Activated CD4-positive, alpha-beta T cell treated with anti-CD3 and anti-CD28 coated beads, Interleukin-2, amount 10 ng/mL, durations not matched to agents 24 days and 14 days (primary cell): ENCODE measurements at regions not wholly inside any gene's neighbourhood (a gene's known extent, or its start where the extent isn't known, plus 50 kb on each side); places are given as distances from the start of the nearest gene placed in this dataset.

Experiments
- DNase-seq: peaks from one replicate; pipeline ENCODE4 v3.0.0; 2022
- H3K27ac Mint-ChIP-seq: one replicate; pipeline ENCODE4 v1.8.0; 2022; ENCODE audit warnings: mild to moderate bottlenecking, mixed read lengths
- H3K27me3 Mint-ChIP-seq: one replicate; pipeline ENCODE4 v1.8.0; 2022; ENCODE audit warnings: mixed read lengths
- H3K36me3 Mint-ChIP-seq: one replicate; pipeline ENCODE4 v1.8.0; 2022; ENCODE audit warnings: low read depth, mild to moderate bottlenecking, mixed read lengths
- H3K4me1 Mint-ChIP-seq: one replicate; pipeline ENCODE4 v1.8.0; 2021; ENCODE audit warnings: mixed read lengths
- H3K4me3 Mint-ChIP-seq: one replicate; pipeline ENCODE4 v1.8.0; 2022; ENCODE audit warnings: mild to moderate bottlenecking, moderate library complexity, mixed read lengths
- H3K9me3 Mint-ChIP-seq: one replicate; pipeline ENCODE4 v1.8.0; 2021; ENCODE audit warnings: mixed read lengths
- intact Hi-C: fragments of 100-400 bp; cut with micrococcal nuclease; formaldehyde crosslinking; loops from one replicate; pipeline ENCODE4 v1.15.1; 2023

GRCh38 chr6:168150551-168151320 lies 71.7 kb upstream of the FRMD1 start:
- Mint-ChIP-seq H3K4me1 (no peaks in the 10 kb centered on the region), H3K4me3 (no peak overlapping the region), H3K27me3 (no peaks in the 10 kb centered on the region), H3K27ac (no peak overlapping the region), H3K9me3 (no peaks in the 10 kb centered on the region), H3K36me3 (no peaks in the 10 kb centered on the region)
- no peak for DNase-seq
- intact Hi-C loops, result loop anchor here (10.0 kb wide), 1 partner anchor 734 kb away; no protein-coding TSS in a partner anchor

DNA sequence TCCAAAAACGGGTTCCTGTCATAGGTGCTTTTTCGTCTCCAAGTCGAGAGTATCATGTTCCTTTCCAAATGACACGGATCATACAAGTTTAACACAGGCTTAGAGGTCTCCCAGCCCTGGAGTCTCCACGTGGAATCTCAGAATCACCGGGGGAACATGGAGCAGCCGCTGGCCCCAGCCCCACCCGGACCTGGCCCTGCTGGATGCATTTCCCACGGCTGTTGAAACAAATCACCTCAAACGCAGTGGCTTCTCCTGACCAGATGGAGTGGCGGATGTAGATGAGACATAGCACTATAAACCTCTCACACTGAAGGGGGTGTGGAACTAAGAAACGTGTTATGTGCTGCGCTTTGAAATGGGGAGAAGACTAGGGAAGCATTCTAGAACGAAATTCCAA lies 70.0 kb upstream of the FRMD1 start:
- Mint-ChIP-seq H3K4me1 (no peaks in the 10 kb centered on the region), H3K36me3 (no peaks in the 10 kb centered on the region), H3K27me3 (peaks cover 8% of the 10 kb centered on the region), H3K4me3 (no peak overlapping the region), H3K27ac (no peak overlapping the region), H3K9me3 (no peaks in the 10 kb centered on the region)
- no peak for DNase-seq
- intact Hi-C loops, result no loop called here

- peaks cover 12% of the 10 kb centered on the region for H3K27me3 Mint-ChIP-seq
- no peak for DNase-seq
- no peaks in the 10 kb centered on the region for H3K4me1 Mint-ChIP-seq
- no peaks in the 10 kb centered on the region for H3K36me3 Mint-ChIP-seq
- no peaks in the 10 kb centered on the region for H3K9me3 Mint-ChIP-seq
- intact Hi-C loops, result no loop called here
- H3K4me3 Mint-ChIP-seq, result no peak overlapping the region
- no peak overlapping the region for H3K27ac Mint-ChIP-seq
Measured at GRCh38 chr6:168148231-168148849, 69.3 kb upstream of the FRMD1 start.

- H3K27ac Mint-ChIP-seq, result no peak overlapping the region
- peaks cover 21% of the 10 kb centered on the region for H3K27me3 Mint-ChIP-seq
- no peak overlapping the region for H3K4me3 Mint-ChIP-seq
- H3K36me3 Mint-ChIP-seq, result no peaks in the 10 kb centered on the region
- no peaks in the 10 kb centered on the region for H3K9me3 Mint-ChIP-seq
- DNase-seq, result no peak
- H3K4me1 Mint-ChIP-seq, result no peaks in the 10 kb centered on the region
- intact Hi-C loops, result no loop called here
Measured at GRCh38 chr6:168147205-168147738, 68.3 kb upstream of the FRMD1 start.

DNA sequence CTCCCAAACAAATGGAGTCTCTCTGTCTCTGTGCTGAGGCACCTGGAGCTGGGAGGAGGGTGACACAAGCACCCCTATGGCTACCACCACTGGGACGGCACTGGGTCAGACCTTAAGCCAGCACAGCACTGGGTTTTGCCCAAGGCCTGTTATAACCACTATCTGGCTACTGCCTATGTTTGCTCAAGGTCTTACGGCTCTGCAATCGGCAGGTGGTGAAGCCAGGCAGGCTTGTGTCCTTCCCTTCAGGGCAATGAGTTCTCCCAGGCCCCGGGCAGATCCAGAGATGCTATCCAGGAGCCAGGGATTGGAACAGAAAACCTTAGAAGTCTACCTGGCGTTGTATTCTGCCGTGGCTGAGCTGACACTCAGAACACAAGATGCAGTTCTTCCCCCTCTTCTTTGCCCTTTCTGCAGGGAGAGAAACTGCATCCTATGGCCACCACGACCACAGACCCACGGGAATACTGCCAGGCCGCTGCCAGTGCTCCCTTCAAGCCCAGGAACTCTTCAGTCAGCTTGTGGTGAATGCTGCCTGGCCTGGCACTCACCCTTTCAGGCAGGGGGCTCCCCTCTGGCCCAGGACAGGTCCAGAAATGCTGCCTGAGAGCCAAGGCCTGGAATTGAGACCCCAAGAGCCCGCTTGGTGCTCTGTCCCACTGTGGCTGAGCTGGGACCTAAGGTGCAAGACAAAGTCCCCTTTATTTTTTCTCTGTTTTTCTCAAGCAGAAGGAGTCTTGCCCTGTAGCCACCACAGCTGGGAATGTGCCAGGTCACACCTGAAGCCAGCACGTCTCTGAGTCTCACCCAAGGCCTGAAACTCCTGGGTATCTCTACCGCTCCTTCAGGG lies 67.0 kb upstream of the FRMD1 start:
- Mint-ChIP-seq H3K9me3 (no peaks in the 10 kb centered on the region), H3K27ac (no peak overlapping the region), H3K4me1 (no peaks in the 10 kb centered on the region), H3K27me3 (peaks cover 31% of the 10 kb centered on the region), H3K36me3 (no peaks in the 10 kb centered on the region), H3K4me3 (no peak overlapping the region)
- intact Hi-C loops, result no loop called here
- DNase-seq, result no peak

GRCh38 chr6:168139121-168139520 lies 60.1 kb upstream of the FRMD1 start:
- no peak overlapping the region for H3K27ac Mint-ChIP-seq
- intact Hi-C loops, result no loop called here
- no peaks in the 10 kb centered on the region for H3K4me1 Mint-ChIP-seq
- no peak for DNase-seq
- no peaks in the 10 kb centered on the region for H3K9me3 Mint-ChIP-seq
- H3K27me3 Mint-ChIP-seq, result peaks cover 25% of the 10 kb centered on the region
- no peak overlapping the region for H3K4me3 Mint-ChIP-seq
- no peaks in the 10 kb centered on the region for H3K36me3 Mint-ChIP-seq

DNA sequence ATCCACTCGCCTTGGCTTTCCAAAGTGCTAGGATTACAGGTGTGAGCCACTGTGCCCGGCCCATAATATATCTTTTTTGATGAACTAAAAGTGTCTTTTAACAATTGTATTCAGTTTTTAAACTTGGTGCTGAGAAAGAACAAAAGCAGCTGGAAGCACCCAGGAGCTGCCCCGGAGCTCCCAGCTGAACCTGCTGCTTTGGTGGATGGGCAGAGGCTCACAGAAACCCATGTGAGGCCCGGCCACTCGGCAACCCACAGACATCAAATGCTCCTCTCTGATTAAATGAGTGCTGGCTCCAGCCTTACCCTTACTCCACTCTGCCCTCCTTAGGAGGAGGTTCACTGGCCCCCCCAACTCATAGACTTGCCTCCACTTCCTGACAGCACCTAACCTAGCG lies 59.4 kb upstream of the FRMD1 start:
- H3K4me1 Mint-ChIP-seq, result no peaks in the 10 kb centered on the region

GRCh38 chr6:168137024-168137423 lies 58.0 kb upstream of the FRMD1 start:
- peaks cover 24% of the 10 kb centered on the region for H3K27me3 Mint-ChIP-seq
- no peak overlapping the region for H3K4me3 Mint-ChIP-seq
- no peaks in the 10 kb centered on the region for H3K4me1 Mint-ChIP-seq
- no peaks in the 10 kb centered on the region for H3K9me3 Mint-ChIP-seq
- H3K36me3 Mint-ChIP-seq, result no peaks in the 10 kb centered on the region
- no peak for DNase-seq
- H3K27ac Mint-ChIP-seq, result no peak overlapping the region
- intact Hi-C loops, result no loop called here

More for the DNA sequence above, 59.4 kb upstream of the FRMD1 start:
- peaks cover 25% of the 10 kb centered on the region for H3K27me3 Mint-ChIP-seq
- H3K27ac Mint-ChIP-seq, result no peak overlapping the region
- H3K36me3 Mint-ChIP-seq, result no peaks in the 10 kb centered on the region
- intact Hi-C loops, result no loop called here
- DNase-seq, result no peak
- H3K4me3 Mint-ChIP-seq, result no peak overlapping the region
- no peaks in the 10 kb centered on the region for H3K9me3 Mint-ChIP-seq

- no peaks in the 10 kb centered on the region for H3K36me3 Mint-ChIP-seq
- intact Hi-C loops, result no loop called here
- no peaks in the 10 kb centered on the region for H3K4me1 Mint-ChIP-seq
- no peaks in the 10 kb centered on the region for H3K9me3 Mint-ChIP-seq
- peaks cover 22% of the 10 kb centered on the region for H3K27me3 Mint-ChIP-seq
- DNase-seq, result no peak
- H3K4me3 Mint-ChIP-seq, result no peak overlapping the region
- H3K27ac Mint-ChIP-seq, result no peak overlapping the region
Measured at GRCh38 chr6:168136622-168137021, 57.6 kb upstream of the FRMD1 start.

GRCh38 chr6:168136001-168136400 lies 57.0 kb upstream of the FRMD1 start:
- DNase-seq, result no peak

DNA sequence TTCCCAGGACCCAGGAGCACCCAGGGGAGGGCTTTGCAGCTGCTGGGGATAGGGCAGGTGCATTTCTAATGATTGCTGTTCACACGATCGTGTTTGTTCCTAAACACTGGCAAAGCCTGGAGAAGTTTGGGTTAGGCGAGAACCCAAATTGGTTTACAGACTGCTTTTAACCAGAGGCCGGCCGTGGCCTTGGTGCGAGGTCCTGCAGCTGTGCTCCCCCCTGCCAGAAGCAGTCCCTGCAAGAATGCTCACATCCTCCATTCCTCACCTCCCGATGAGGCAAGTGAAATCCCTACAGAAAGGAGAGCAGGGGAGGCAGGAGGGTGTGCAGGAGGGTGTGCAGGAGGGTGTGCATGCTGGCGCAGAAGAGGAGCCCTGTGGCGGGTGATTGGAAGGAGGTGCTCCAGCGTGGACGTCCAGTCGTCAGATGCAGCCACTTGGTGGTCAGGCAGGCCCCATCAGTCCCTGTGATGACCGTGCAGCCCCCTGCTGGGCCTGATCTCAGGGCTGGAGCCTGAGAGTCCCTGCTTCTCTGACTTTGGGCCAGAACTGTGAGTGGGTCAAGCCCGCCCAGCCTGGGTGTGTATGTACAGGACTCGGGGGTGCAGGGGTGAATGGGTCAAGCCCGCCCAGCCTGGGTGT lies 55.7 kb upstream of the FRMD1 start:
- no peaks in the 10 kb centered on the region for H3K9me3 Mint-ChIP-seq
- DNase-seq, result no peak
- no peak overlapping the region for H3K4me3 Mint-ChIP-seq
- H3K27me3 Mint-ChIP-seq, result peaks cover 19% of the 10 kb centered on the region
- H3K27ac Mint-ChIP-seq, result no peak overlapping the region
- H3K36me3 Mint-ChIP-seq, result no peaks in the 10 kb centered on the region
- no peaks in the 10 kb centered on the region for H3K4me1 Mint-ChIP-seq
- intact Hi-C loops, result no loop called here

More at GRCh38 chr6:168136001-168136400, 57.0 kb upstream of the FRMD1 start:
- no peak overlapping the region for H3K4me3 Mint-ChIP-seq
- H3K27me3 Mint-ChIP-seq, result peaks cover 21% of the 10 kb centered on the region
- no peaks in the 10 kb centered on the region for H3K4me1 Mint-ChIP-seq
- H3K9me3 Mint-ChIP-seq, result no peaks in the 10 kb centered on the region
- H3K27ac Mint-ChIP-seq, result no peak overlapping the region
- no peaks in the 10 kb centered on the region for H3K36me3 Mint-ChIP-seq
- intact Hi-C loops, result no loop called here

- intact Hi-C loops, result no loop called here
- Mint-ChIP-seq H3K27me3 (peaks cover 19% of the 10 kb centered on the region), H3K4me3 (no peak overlapping the region), H3K36me3 (no peaks in the 10 kb centered on the region), H3K4me1 (no peaks in the 10 kb centered on the region), H3K27ac (no peak overlapping the region), H3K9me3 (no peaks in the 10 kb centered on the region)
- DNase-seq, result no peak
Measured at GRCh38 chr6:168133687-168134559, 54.9 kb upstream of the FRMD1 start.

DNA sequence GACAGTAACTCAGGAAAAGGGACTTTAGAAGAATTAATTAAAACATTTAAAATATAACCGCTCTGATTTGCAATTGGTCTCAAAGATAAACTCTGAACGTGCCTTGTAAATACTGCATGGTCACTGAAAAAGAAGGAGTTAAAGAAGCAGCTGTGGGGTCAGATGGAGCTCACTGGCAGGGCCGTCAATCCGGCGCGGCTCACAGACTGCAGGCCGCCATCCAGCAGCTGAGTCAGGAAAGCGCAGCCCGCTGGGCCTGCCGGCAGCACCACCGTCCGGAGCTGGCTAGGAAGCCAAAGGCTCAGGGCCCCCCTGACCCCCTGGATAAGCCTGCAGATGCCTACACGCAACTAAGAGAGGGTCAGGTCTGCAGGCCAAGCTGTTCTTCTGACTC lies 54.2 kb upstream of the FRMD1 start:
- no peak for DNase-seq
- Mint-ChIP-seq H3K27ac (no peak overlapping the region), H3K4me1 (no peaks in the 10 kb centered on the region), H3K4me3 (no peak overlapping the region), H3K9me3 (no peaks in the 10 kb centered on the region), H3K36me3 (no peaks in the 10 kb centered on the region), H3K27me3 (peaks cover 19% of the 10 kb centered on the region)
- intact Hi-C loops, result no loop called here
